Testis (tissue), 2 donors: ENCODE measurements at regions not wholly inside any gene's neighbourhood (a gene's known extent, or its start where the extent isn't known, plus 50 kb on each side); places are given as distances from the start of the nearest gene placed in this dataset.

Experiments
- CTCF ChIP-seq, 3 experiments: fragments of 450-650 bp in 2 of 3; fragments of 200-600 bp in 1 of 3; sonication (generic) in 1 of 3; IDR thresholded peaks; one replicate each; pipeline ENCODE4 v1.5.1; 2016 to 2019; ENCODE audit warnings: antibody characterized with exemption in 3 of 3, mild to moderate bottlenecking in 2 of 3, moderate library complexity in 1 of 3
- POLR2A ChIP-seq: fragments of 450-650 bp; IDR thresholded peaks from one replicate; pipeline ENCODE4 v1.6.1; 2017; ENCODE audit warnings: antibody characterized with exemption, mild to moderate bottlenecking, moderate library complexity

GRCh38 chr22:47920380-47920959 lies 1158.0 kb downstream of the TBC1D22A start:
- TF ChIP-seq CTCF (IDR thresholded peaks at IDR 0.05): no peak
- no peak for TF ChIP-seq POLR2A
